Stimulated activated naive B cell treated with anti-CD40 and anti-IgM and Interleukin-4, amounts not matched to agents 10 μg/mL and 1 μg/mL and 100 μg/mL, for 72 hours (primary cell): ENCODE measurements at regions not wholly inside any gene's neighbourhood (a gene's known extent, or its start where the extent isn't known, plus 50 kb on each side); places are given as distances from the start of the nearest gene placed in this dataset.
A peak's percentile ranks its signal among the peaks of the same experiment; 100 is the strongest.

Source experiments
- ATAC-seq, 2 donors: fragments of 150-1000 bp; cut with Tn5 transposase; replicated peaks; 2 replicates each; pipeline ENCODE4 v1.10.0; 2021; ENCODE audit warnings: moderate library complexity in 1 of 2
- DNase-seq: peaks from one replicate; pipeline ENCODE4 v3.0.0; 2021
- H3K27ac Mint-ChIP-seq: one replicate; pipeline ENCODE4 v1.8.0; 2022; ENCODE audit warnings: mild to moderate bottlenecking, mixed read lengths
- H3K27me3 Mint-ChIP-seq, 2 donors: one replicate each; pipeline ENCODE4 v1.8.0; 2022; ENCODE audit warnings: mixed read lengths in 2 of 2
- H3K36me3 Mint-ChIP-seq, 2 donors: one replicate each; pipeline ENCODE4 v1.8.0; 2022; ENCODE audit warnings: mixed read lengths in 2 of 2, mild to moderate bottlenecking in 1 of 2
- H3K4me1 Mint-ChIP-seq, 2 donors: one replicate each; pipeline ENCODE4 v1.8.0; 2022; ENCODE audit warnings: mixed read lengths in 2 of 2, mild to moderate bottlenecking in 1 of 2
- H3K4me3 Mint-ChIP-seq, 2 donors: one replicate each; pipeline ENCODE4 v1.8.0; 2022; ENCODE audit warnings: mild to moderate bottlenecking in 2 of 2, mixed read lengths in 2 of 2, moderate library complexity in 1 of 2
- H3K9me3 Mint-ChIP-seq, 2 donors: one replicate each; pipeline ENCODE4 v1.8.0; 2022; ENCODE audit warnings: mixed read lengths in 2 of 2, mild to moderate bottlenecking in 1 of 2

DNA sequence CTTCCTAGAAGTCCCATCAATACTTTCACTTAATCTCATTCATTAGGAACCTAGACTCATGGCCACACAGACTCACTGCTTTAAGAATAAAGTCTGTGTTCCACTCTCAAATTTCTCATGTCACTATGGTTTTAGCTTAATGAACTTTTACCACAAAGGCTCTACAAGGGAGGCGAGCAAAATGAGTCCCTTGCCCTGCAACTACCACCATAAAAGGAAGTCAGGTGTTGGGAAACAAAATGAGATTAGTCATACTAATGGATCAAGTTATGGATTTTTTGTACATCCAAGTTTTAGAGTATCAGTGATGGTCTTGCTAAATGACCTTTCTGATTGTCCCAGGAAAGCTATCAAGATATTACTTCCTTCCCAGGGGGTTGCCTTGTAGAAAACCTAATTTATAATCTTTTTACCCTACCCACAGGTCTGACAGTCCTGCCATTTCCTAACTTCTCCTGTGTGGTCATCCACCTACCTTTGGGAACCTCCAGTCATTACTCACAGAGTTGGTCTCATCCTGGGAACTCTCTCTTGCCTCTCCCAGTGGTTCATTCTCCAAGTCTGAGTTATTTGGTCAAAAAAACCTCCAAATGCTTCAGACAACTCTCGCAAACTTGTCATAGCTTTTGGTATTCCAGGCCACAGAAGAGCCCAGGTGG lies 51.8 kb upstream of the SLC16A1 start:
- ATAC-seq (no peak), DNase-seq (no peak)
- H3K36me3 Mint-ChIP-seq = peaks cover 19 to 24% of the 10 kb centered on the region in 2 donors
- no peaks in the 10 kb centered on the region for H3K4me1 Mint-ChIP-seq
- H3K4me3 Mint-ChIP-seq = no peak overlapping the region
- H3K27ac Mint-ChIP-seq = no peak overlapping the region
- H3K9me3 Mint-ChIP-seq = no peaks in the 10 kb centered on the region
- H3K27me3 Mint-ChIP-seq = no peaks in the 10 kb centered on the region

DNA sequence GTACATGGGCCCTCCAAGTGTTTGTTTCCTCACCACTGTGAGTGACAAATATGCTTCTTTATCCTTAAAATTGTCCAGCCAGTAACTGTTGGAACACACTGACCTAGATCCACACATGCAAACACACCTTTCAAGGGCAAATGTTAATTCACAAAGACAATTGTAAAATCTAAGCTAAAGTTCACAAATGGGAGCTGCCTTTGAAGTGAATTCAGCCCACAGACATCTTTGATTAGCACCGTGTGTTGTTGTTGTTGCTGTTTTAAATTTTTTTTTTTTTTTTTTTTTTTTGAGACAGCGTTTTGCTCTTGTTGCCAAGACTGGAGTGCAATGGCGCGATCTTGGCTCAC lies 52.3 kb upstream of the SLC16A1 start:
- DNase-seq (no peak), ATAC-seq (no peak)
- Mint-ChIP-seq H3K9me3 (no peaks in the 10 kb centered on the region), H3K36me3 (peaks cover 19 to 24% of the 10 kb centered on the region in 2 donors), H3K27ac (no peak overlapping the region), H3K4me3 (no peak overlapping the region), H3K27me3 (no peaks in the 10 kb centered on the region), H3K4me1 (no peaks in the 10 kb centered on the region)

DNA sequence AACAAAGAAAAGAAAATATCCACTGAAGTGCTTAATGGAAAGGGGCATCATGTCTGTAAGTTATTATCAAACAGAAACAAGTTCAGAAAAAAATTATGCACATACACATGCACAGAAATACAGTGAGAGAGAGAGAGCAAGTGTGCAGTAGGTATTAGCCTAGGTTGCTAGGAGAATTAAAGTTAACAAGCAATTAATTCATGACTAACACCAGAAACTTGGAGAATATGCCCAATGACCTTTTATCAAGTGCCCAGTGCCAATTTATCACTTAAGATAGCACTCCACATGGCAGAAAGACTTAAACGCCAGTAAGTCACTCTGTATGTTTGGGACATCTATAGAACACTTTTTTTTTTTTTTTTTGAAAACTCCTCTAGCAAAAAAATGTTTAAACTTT lies 56.2 kb upstream of the SLC16A1 start:
- no peaks in the 10 kb centered on the region for H3K9me3 Mint-ChIP-seq
- H3K4me3 Mint-ChIP-seq = no peak overlapping the region
- no peak overlapping the region for H3K27ac Mint-ChIP-seq
- H3K27me3 Mint-ChIP-seq = no peaks in the 10 kb centered on the region
- DNase-seq = no peak
- H3K4me1 Mint-ChIP-seq = no peaks in the 10 kb centered on the region
- no peak for ATAC-seq
- peaks cover 11 to 19% of the 10 kb centered on the region in 2 donors for H3K36me3 Mint-ChIP-seq

DNA sequence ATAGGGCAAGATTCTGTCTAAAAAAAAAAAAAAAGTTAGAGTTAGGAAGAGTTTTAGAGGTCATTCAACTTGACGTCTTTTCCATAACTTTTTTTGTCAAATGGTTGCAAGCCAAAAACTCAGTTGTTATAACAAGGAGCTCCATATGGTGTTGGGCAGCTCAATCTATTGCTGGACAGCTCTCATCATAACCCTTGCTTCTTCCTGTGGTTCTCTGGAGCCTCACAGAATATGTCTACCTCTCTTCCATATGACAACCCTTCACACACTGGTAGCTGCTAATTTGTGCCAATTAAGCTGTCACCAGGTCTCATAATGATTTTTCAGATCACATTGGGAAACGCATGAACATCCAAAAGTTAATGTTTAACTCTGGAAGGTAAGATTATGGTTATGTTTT lies 57.8 kb upstream of the SLC16A1 start:
- no peak for ATAC-seq
- Mint-ChIP-seq H3K36me3 (peaks cover 2 to 9% of the 10 kb centered on the region in 2 donors), H3K4me3 (no peak overlapping the region), H3K27ac (no peak overlapping the region), H3K27me3 (no peaks in the 10 kb centered on the region), H3K4me1 (no peaks in the 10 kb centered on the region), H3K9me3 (no peaks in the 10 kb centered on the region)
- DNase-seq = no peak

DNA sequence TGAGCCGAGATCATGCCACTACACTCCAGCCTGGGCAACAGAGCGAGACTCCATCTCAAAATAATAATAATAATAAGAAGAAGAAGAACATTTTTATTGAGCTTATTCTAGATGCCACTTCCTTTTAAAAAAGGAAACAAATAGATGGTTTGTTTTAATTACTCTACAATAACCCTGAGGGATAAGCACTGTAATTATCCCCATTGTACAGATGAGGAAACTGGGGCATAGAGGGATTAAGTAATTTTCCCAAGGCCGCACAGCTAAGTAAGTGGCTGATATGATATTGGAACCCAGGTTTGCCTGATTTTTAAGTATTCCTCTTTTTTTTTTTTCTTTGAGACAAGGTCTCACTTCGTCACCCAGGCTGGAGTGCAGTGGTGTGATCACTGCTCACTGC lies 58.5 kb upstream of the LRIG2 start:
- H3K4me1 Mint-ChIP-seq = no peaks in the 10 kb centered on the region
- DNase-seq (no peak), ATAC-seq (no peak)
- no peak overlapping the region for H3K4me3 Mint-ChIP-seq
- H3K27me3 Mint-ChIP-seq = no peaks in the 10 kb centered on the region
- no peak overlapping the region for H3K27ac Mint-ChIP-seq
- no peaks in the 10 kb centered on the region for H3K9me3 Mint-ChIP-seq
- peaks cover 2 to 9% of the 10 kb centered on the region in 2 donors for H3K36me3 Mint-ChIP-seq

DNA sequence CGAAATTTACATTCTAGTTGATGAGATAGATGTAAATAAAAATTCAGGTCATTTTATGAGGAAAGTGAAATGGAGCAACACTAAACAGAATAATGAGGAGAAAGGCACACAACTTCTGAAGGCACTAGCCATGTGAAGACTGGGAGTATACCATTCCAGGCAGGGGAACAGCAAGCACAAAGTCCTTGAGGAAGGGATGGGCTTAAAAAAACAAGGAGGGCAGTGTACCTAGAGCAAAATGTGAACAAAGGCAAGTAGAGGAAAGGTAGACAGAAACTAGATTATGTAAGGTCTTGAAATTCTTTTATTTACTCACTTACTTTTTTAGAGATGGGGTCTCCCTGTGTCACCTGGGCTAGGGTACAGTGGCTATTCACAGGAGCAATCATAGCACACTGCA lies 54.1 kb upstream of the LRIG2 start:
- H3K27ac Mint-ChIP-seq = no peak overlapping the region

DNA sequence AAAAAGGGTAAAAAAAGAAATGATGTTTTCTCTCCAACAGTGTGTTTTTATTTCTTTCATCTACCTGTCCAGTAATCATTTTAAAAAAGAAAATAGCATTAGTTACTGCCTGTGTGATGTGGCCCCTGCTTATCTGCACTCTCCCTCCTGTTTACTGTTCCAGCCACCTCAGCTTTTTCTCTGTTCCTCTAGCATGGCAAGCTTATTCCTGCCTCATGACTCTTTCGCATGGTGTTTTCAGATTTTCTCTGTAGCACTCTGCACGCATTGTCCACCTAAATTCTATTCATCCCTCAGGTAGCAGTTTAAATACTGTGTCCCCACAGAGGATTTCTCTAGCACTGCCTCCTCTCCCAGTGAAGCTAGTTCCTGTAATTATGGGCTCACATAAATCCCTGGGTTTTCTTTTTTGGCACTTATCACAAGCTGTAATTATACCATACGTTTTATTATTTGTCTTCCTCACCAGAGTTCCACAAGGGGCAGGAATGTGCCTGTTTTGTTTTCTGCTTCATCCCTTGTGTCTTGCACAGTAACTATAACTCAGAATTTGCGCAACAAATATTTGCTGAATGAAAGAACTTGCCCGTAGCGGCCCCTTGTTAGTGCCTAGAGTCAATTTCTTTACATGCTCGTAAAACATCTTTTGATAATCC lies 51.4 kb upstream of the LRIG2 start:
- Mint-ChIP-seq H3K27ac (peak overlapping the region; percentile 16), H3K36me3 (peaks cover 7 to 10% of the 10 kb centered on the region in 2 donors), H3K9me3 (no peaks in the 10 kb centered on the region), H3K4me1 (no peaks in the 10 kb centered on the region), H3K4me3 (no peak overlapping the region), H3K27me3 (no peaks in the 10 kb centered on the region)
- DNase-seq (no peak), ATAC-seq (no peak)

More for the DNA sequence above, 54.1 kb upstream of the LRIG2 start:
- DNase-seq = no peak
- Mint-ChIP-seq H3K36me3 (peaks cover 7 to 9% of the 10 kb centered on the region in 2 donors), H3K4me1 (no peaks in the 10 kb centered on the region), H3K9me3 (no peaks in the 10 kb centered on the region), H3K4me3 (no peak overlapping the region), H3K27me3 (no peaks in the 10 kb centered on the region)
- ATAC-seq = no peak
